Skeletal muscle cell (primary cell): ENCODE measurements at regions not wholly inside any gene's neighbourhood (a gene's known extent, or its start where the extent isn't known, plus 50 kb on each side); places are given as distances from the start of the nearest gene placed in this dataset.
A peak's percentile ranks its signal among the peaks of the same experiment; 100 is the strongest.

Experiments used
- DNase-seq: peaks from one replicate; pipeline ENCODE4 v3.0.0-alpha.2; 2010; ENCODE audit warnings: low read depth
- H3K4me3 ChIP-seq: 2 replicates; pipeline ENCODE4 v1.5.1; 2011; ENCODE audit warnings: low read depth, mild to moderate bottlenecking, control low read depth, low read length, moderate library complexity

- no peak for DNase-seq
- no peak overlapping the region for H3K4me3 ChIP-seq
These were observed 88.0 kb upstream of the TNS3 start for GRCh38 chr7:47669901-47670384.

- no peak overlapping the region for H3K4me3 ChIP-seq
- peak; percentile 92 for DNase-seq
These were observed 87.4 kb upstream of the TNS3 start for GRCh38 chr7:47669178-47669891.

- no peak overlapping the region for H3K4me3 ChIP-seq
- DNase-seq, result no peak
These were observed 84.4 kb upstream of the TNS3 start for GRCh38 chr7:47666164-47666862.

- H3K4me3 ChIP-seq, result no peak overlapping the region
- DNase-seq, result no peak
These were observed 82.8 kb upstream of the TNS3 start for GRCh38 chr7:47664650-47665195.

- no peak for DNase-seq
- no peak overlapping the region for H3K4me3 ChIP-seq
These were observed 81.9 kb upstream of the TNS3 start for GRCh38 chr7:47663851-47664250.

- no peak overlapping the region for H3K4me3 ChIP-seq
- DNase-seq, result no peak
These were observed 81.3 kb upstream of the TNS3 start for GRCh38 chr7:47663213-47663612.

GRCh38 chr7:47661051-47661714 is 79.3 kb upstream of the TNS3 start:
- no peak for DNase-seq
- no peak overlapping the region for H3K4me3 ChIP-seq

- no peak overlapping the region for H3K4me3 ChIP-seq
- DNase-seq, result no peak
These were observed 78.0 kb upstream of the TNS3 start for GRCh38 chr7:47659664-47660462.

GRCh38 chr7:47658886-47659635 is 77.2 kb upstream of the TNS3 start:
- H3K4me3 ChIP-seq, result no peak overlapping the region
- no peak for DNase-seq

GRCh38 chr7:47657126-47657525 is 75.2 kb upstream of the TNS3 start:
- no peak overlapping the region for H3K4me3 ChIP-seq
- DNase-seq, result no peak

GRCh38 chr7:47654672-47655298 is 72.9 kb upstream of the TNS3 start:
- H3K4me3 ChIP-seq, result no peak overlapping the region
- peak; percentile 59 for DNase-seq

- H3K4me3 ChIP-seq, result no peak overlapping the region
- DNase-seq, result no peak
These were observed 71.9 kb upstream of the TNS3 start for GRCh38 chr7:47653550-47654411.

- H3K4me3 ChIP-seq, result no peak overlapping the region
- no peak for DNase-seq
These were observed 70.7 kb upstream of the TNS3 start for GRCh38 chr7:47652591-47652990.

GRCh38 chr7:47651355-47652317 is 69.7 kb upstream of the TNS3 start:
- DNase-seq, result peak; percentile 96
- H3K4me3 ChIP-seq, result no peak overlapping the region

- no peak for DNase-seq
- no peak overlapping the region for H3K4me3 ChIP-seq
These were observed 68.0 kb upstream of the TNS3 start for GRCh38 chr7:47649919-47650318.

- peak; percentile 75 for DNase-seq
- H3K4me3 ChIP-seq, result no peak overlapping the region
These were observed 66.5 kb upstream of the TNS3 start for GRCh38 chr7:47648275-47648925.
